Tibial artery (tissue), 4 donors: ENCODE measurements at regions not wholly inside any gene's neighbourhood (a gene's known extent, or its start where the extent isn't known, plus 50 kb on each side); places are given as distances from the start of the nearest gene placed in this dataset.

Experiments
- DNase-seq, 2 donors: peaks; one replicate each; pipeline ENCODE4 v3.0.0-alpha.2; 2019
- H3K27ac ChIP-seq, 2 donors: fragments of 200-600 bp; sonication (generic) in 1 of 2; 1 replicate in 1 of 2; 2 replicates in 1 of 2; pipeline ENCODE4 v1.5.1; 2018 to 2019; ENCODE audit warnings: mild to moderate bottlenecking in 1 of 2
- H3K27me3 ChIP-seq, 2 donors: fragments of 200-600 bp; sonication (generic) in 1 of 2; one replicate each; pipeline versions ENCODE4 v1.5.1 to v1.6.0; 2016 to 2019
- H3K36me3 ChIP-seq, 3 donors: fragments of 200-600 bp; sonication (generic) in 2 of 3; one replicate each; pipeline ENCODE4 v1.5.1; 2016 to 2019; ENCODE audit warnings: mild to moderate bottlenecking in 2 of 3
- H3K4me1 ChIP-seq, 4 donors: fragments of 200-600 bp; sonication (generic) in 2 of 4; 1 replicate in 3 of 4; 2 replicates in 1 of 4; pipeline ENCODE4 v1.5.1; 2016 to 2019
- H3K4me3 ChIP-seq, 2 donors: fragments of 200-600 bp; sonication (generic) in 1 of 2; 1 replicate in 1 of 2; 2 replicates in 1 of 2; pipeline ENCODE4 v1.5.1; 2018 to 2019; ENCODE audit warnings: mild to moderate bottlenecking in 2 of 2
- H3K9me3 ChIP-seq, 3 donors: fragments of 200-600 bp; sonication (generic) in 1 of 3; one replicate each; pipeline ENCODE4 v1.5.1; 2016 to 2019
- intact Hi-C: fragments of 100-400 bp; cut with DNase I; formaldehyde crosslinking; loops from one replicate; pipeline ENCODE4 v1.15.0; 2023; ENCODE audit warnings: low total_unique reads
- TF ChIP-seq, protein P1 (sequence below), 2 experiments: fragments of 200-600 bp in 1 of 2; fragments of 450-650 bp in 1 of 2; IDR thresholded peaks; one replicate each; pipeline ENCODE4 v1.5.1; 2017 to 2019; ENCODE audit warnings: antibody characterized with exemption in 2 of 2, mild to moderate bottlenecking in 1 of 2, moderate library complexity in 1 of 2

DNA sequence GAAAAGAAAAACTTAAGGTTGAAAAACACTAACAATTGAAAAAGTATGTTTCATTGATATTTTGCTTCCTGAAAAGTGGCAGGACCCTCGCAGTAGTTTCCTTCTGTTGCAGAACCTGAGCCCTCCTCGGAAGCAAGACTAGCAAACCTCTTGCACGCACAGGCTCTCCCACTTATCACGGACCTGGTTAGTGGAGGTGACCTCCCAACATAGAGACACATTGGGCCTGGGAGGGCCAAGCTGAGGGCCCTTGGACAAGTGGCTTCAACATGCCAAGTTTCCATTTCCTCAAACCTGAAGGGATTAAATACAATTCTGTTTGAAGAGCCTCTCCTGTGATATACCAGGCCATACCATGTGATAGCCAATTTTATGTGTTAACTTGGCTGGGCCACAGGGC lies 133.4 kb upstream of the AGAP1 start:
- Histone ChIP-seq H3K27me3 (peaks cover 0 to 5% of the 10 kb centered on the region in 2 donors), H3K4me3 (no peak overlapping the region), H3K27ac (no peak overlapping the region), H3K9me3 (no peaks in the 10 kb centered on the region), H3K36me3 (no peaks in the 10 kb centered on the region), H3K4me1 (no peaks in the 10 kb centered on the region)
- TF ChIP-seq, protein P1, sequence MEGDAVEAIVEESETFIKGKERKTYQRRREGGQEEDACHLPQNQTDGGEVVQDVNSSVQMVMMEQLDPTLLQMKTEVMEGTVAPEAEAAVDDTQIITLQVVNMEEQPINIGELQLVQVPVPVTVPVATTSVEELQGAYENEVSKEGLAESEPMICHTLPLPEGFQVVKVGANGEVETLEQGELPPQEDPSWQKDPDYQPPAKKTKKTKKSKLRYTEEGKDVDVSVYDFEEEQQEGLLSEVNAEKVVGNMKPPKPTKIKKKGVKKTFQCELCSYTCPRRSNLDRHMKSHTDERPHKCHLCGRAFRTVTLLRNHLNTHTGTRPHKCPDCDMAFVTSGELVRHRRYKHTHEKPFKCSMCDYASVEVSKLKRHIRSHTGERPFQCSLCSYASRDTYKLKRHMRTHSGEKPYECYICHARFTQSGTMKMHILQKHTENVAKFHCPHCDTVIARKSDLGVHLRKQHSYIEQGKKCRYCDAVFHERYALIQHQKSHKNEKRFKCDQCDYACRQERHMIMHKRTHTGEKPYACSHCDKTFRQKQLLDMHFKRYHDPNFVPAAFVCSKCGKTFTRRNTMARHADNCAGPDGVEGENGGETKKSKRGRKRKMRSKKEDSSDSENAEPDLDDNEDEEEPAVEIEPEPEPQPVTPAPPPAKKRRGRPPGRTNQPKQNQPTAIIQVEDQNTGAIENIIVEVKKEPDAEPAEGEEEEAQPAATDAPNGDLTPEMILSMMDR (IDR thresholded peaks at IDR 0.05) = no peak
- intact Hi-C loops = no loop called here
- no peak for DNase-seq

DNA sequence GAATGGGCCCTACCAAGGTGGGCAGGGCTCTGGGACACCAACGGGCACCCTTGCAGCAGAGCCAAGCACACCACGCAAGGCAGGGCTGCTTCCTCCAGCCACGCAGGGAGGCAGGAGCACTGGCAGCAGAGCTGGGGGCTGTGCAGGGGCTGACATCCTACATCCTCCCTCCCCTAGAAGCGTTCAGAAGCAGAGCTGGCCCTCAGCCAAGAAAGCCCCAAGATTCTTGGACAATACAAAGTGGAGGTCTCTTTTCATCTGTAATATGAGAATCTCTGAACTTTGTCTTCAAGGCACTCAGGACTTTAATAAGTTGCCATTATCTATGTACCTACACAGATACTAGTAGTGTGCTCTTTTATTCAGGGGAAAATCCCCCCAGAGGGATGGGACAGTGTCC lies 128.1 kb upstream of the AGAP1 start:
- DNase-seq = no peak
- no peaks in the 10 kb centered on the region for H3K4me1 ChIP-seq
- no peak overlapping the region for H3K27ac ChIP-seq
- no peak overlapping the region for H3K4me3 ChIP-seq
- H3K9me3 ChIP-seq = no peaks in the 10 kb centered on the region
- intact Hi-C loops = no loop called here
- TF ChIP-seq, protein P1 (IDR thresholded peaks at IDR 0.05) = no peak
- no peaks in the 10 kb centered on the region for H3K36me3 ChIP-seq
- peaks cover 0 to 20% of the 10 kb centered on the region in 2 donors for H3K27me3 ChIP-seq

DNA sequence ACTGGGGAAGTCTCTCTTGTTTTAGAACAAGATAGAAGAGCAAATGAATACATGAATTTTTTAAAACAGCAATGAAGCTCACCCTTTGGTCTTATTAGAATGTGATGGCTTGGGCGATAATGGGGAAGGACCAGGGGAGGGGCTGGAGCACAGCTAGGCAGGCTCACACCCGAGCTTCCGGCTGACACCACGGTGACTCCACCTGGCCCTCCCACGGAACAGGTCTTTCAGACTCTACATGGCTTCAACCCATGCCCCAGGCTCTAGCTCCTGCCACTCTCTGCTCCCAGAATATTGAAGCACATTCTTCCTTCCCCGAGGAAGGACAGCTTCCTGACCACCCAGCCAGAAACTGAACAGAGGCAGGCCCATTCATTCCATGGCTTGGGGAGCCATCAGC lies 127.5 kb upstream of the AGAP1 start:
- DNase-seq = no peak
- Histone ChIP-seq H3K36me3 (no peaks in the 10 kb centered on the region), H3K4me1 (no peaks in the 10 kb centered on the region), H3K9me3 (no peaks in the 10 kb centered on the region), H3K27ac (no peak overlapping the region), H3K27me3 (peaks cover 0 to 21% of the 10 kb centered on the region in 2 donors), H3K4me3 (no peak overlapping the region)
- intact Hi-C loops = no loop called here
- TF ChIP-seq, protein P1 (IDR thresholded peaks at IDR 0.05) = no peak

DNA sequence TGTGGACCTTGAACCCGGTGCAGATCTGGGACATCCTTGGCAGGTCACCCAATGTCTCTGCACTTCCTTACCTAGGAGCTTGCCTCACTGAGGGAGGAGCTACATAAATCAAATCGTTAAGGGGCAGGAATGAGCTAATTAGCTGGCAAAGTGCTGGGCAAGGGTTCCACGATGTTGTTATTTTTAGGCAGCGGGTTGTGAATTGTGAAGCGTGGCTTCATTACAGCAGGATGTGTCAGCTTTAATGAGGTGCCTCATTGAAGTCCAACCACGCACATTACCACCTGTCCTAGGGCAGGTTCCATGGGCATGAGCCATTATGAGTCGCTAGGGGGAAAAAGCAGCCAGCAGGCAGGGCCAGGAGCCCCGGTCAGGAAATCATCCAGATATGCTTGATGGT lies 127.0 kb upstream of the AGAP1 start:
- Histone ChIP-seq H3K27ac (no peak overlapping the region), H3K9me3 (no peaks in the 10 kb centered on the region), H3K4me3 (no peak overlapping the region), H3K36me3 (no peaks in the 10 kb centered on the region), H3K4me1 (no peaks in the 10 kb centered on the region), H3K27me3 (peaks cover 0 to 21% of the 10 kb centered on the region in 2 donors)
- DNase-seq = no peak
- TF ChIP-seq, protein P1 (IDR thresholded peaks at IDR 0.05) = no peak
- intact Hi-C loops = no loop called here

DNA sequence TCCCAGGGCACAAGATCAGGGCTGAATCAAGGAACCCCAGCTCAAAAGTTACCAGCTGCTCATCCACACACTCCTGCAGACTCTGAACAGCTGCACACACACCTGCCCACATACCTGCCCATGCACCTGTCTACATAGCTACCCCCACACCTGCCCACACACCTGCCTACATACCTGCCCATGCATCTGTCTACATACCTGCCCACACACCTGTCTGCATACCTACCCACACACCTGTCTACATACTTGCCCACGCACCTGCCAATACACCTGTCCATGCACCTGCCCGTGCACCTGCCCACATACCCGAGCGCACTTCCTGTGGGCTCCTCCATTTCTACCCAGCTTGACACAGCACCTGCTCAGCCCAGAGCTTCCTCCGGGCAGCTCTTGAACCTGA lies 122.8 kb upstream of the AGAP1 start:
- intact Hi-C loops = no loop called here

More for the DNA sequence above, 122.8 kb upstream of the AGAP1 start:
- DNase-seq = no peak
- Histone ChIP-seq H3K4me3 (no peak overlapping the region), H3K27ac (no peak overlapping the region), H3K4me1 (no peaks in the 10 kb centered on the region), H3K27me3 (peaks cover 0 to 21% of the 10 kb centered on the region in 2 donors), H3K36me3 (no peaks in the 10 kb centered on the region), H3K9me3 (no peaks in the 10 kb centered on the region)
- TF ChIP-seq, protein P1 (IDR thresholded peaks at IDR 0.05) = no peak
